Embryonic facial prominence (tissue), 1 donor: ENCODE measurements at regions not wholly inside any gene's neighbourhood (a gene's known extent, or its start where the extent isn't known, plus 50 kb on each side); places are given as distances from the start of the nearest gene placed in this dataset.
"Not testable (repeated sequence)": the region's sequence is repeated elsewhere in the genome, so short reads cannot be mapped to it uniquely, and the experiment has no call there.

Experiments used
- DNase-seq: peaks from one replicate; pipeline ENCODE4 v3.0.0-alpha.2; 2016; ENCODE audit errors: extremely low spot score

DNA sequence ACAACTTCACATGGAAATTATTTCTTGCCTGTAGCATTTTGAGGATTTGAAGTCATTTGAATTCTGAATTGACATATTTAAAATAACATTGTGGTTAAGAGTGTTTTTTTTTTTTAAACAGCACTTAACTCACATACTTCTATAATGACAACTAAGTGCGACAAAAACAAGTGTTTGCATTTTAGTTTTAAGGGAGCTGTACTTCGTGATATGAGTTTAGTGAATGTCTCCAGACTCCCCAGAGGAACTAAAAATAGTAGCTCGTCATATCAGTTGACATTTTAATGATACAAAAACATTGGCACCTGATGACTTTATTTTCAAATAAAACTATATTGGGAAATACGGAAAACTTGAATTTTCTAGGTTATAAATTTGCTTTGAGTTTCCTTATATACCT is 389.6 kb upstream of the MON1B start:
- no peak for DNase-seq

DNA sequence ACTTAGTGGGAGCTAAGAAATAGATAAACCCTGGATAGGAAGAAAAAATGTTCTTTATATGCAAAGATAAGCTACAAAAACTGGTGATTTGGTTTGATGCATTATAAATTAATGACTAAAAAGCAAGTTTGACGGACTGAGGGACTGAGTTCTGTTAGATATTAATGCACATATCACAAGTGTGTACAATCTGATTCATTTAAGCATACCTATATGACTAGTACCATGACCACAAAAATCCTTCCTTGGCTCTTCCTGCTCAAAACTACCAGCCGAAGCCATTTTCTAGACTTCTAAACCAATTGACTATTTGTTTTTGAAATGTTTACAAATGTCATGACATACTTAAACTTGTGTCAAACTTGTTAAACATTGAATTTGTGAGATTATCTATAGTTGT is 374.5 kb upstream of the MON1B start:
- no peak for DNase-seq

DNA sequence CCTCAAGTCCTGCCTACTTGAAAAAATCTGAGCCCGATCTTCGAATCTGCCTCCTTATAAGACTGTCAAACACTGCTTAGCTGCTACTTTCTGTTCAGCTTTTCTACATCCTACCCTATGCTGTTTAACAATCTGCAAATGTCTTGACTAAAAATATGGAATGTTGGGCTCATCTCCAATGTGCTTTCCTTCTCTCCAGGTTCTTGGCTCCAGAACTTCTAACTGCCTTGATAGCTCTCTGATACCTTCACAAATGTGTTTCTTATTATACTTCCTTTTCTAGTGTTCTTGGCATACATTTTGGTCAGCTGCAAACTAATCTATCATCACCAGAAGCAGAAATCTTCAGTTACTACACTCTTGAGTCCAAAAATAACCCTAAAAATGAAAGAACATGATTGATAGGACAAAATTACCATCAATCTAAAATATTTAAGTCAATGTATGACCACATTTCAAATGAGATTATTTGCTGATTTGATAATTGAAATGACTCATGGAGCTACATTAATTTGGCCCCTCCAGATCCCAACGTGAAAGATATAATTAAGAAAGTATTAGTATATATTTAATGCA is 372.3 kb upstream of the MON1B start:
- no peak for DNase-seq

DNA sequence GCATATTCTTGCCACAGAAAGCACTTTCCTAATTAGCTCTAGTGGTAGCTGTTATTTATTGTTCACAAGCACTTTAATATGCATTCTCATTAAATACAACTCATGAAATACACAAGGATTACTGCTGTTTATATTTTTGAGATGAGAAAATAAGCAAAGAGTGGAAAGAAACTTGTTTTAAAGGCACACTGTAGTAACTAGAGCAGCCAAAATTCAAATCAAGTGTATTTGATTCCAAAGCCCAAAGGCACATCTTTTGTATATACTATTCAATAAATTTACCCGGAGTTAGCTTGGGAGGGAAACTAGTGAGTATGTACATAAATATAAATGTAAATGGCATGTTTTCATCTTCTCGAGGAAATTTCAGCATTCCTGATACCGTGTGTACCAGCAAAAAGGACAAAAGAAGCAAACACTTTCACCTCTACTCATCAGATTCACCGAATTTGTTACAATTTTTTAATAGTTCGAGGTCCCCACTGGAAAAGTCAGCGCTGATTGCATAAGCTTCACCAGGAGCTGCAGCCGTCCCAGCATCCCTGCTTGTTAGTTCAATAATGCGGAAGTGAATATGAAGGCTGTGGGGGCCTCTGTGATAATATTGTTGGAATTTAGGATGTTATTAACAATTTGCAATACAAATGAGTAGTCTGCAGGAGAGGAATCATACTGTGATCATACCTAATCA is 371.6 kb upstream of the MON1B start:
- no peak for DNase-seq

DNA sequence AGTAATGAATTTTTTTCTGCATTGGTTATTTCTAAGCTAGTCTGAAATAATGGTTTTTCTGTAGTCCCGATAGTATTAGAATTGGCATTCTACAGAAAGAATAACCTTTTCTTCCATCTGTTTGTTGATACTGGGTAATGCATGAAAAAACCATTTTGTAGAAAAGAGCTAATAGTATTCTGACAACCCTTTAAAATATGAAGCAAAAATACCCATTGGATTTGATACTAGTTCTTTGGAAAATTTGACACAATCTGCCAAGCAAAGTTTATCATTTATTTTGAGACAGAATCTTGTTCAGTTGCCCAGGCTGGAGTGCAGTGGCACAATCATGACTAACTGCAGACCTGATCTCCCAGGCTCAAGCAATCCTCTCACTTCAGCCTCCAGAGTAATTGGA is 366.8 kb upstream of the MON1B start:
- DNase-seq: no peak

DNA sequence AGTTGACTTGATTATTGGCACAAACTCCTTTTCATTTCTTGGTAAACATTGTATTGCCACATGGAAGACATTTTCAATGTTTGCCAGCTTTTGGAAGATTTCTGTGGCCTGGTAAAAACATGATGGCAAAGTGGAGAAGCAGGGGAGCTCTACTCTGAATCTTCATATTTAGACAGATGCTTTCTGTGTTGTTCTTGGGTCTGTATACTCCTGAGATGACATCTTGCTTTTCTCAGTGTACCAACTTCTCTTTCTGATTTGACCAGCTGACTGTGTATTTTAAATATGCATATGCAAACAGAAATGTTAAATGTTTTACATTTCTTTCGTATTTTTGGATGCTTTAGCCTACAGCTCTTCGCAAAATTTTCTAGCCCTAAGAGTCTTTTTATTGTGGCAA is 366.2 kb upstream of the MON1B start:
- no peak for DNase-seq

DNA sequence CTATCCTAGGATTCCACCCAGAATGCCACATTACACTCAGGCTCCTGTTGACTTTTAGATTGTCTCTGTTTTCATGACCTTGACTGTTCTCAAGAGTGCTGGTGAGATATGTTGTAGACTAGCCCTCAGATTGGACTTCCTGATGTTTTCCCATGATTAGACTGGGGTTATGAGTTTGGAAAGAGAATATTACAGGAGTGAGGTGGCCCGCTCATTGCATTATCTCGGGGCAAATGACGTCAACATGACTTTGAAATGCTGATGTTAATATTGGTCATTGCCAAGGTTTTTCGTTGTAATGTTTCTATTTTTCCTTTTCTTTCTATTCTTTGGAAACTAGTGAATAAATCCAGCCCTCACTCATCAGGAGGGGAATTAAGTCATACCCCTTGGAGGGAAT is 355.7 kb upstream of the MON1B start:
- no peak for DNase-seq

DNA sequence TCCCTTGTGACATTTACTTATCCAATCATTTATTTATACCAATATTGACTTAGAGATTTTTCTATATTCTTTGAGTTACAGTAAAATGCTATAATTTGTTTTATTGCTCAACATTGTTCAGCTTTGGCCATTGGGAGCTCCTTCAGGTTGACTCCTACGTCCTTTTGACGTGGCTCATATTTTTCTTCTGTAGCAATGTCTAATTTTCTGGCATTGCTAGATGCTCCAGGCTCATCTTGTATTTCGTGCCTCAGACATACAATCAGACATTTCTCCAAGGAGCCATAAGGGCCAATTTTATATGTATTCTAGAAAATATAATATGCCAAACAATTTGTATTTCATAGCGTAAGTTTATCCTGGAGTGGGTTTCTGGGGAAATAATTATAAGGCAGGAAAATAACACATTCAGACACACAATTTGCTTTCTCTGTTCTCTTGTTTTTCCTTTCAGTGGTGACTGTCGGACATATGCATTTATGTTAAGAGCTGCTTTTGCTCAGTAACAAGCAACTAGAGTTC is 355.1 kb upstream of the MON1B start:
- DNase-seq: no peak

DNA sequence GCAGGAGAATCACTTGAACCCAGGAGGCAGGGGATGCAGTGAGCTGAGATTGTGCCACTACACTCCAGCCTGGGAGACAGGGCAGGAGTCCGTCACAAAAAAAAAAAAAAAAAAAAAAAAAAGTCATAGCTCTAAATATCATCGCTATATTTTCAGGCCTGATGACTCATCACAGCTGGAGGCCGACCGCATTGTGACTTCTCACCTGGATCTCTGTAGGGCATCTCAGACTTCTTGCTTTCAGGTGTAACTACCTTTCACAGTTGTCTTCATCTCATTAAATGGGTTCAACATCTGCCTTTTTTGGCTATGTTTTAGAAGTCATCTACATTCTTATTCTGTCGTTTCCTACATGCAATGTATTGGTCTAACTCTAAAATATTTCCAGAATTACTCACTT is 353.1 kb upstream of the MON1B start:
- DNase-seq: no peak

DNA sequence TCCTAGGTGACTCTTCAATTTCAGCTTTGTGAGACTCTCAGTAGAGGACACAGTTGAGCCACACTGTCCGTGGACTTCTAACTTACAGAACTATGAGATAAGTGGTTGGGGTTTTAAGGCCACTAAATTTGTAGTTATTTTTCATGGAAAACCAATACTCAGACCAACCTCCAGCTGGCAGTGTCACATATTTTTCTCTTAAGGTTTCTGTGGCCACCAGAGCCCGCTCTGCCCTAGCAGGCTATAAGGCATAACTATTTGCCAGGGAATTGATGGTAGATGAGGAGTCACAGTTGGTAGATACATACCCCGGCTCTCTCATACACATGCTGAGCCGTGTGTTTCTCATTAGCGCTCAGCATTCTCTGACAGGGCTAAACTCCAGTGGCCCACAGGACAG is 336.8 kb upstream of the MON1B start:
- DNase-seq: no peak

DNA sequence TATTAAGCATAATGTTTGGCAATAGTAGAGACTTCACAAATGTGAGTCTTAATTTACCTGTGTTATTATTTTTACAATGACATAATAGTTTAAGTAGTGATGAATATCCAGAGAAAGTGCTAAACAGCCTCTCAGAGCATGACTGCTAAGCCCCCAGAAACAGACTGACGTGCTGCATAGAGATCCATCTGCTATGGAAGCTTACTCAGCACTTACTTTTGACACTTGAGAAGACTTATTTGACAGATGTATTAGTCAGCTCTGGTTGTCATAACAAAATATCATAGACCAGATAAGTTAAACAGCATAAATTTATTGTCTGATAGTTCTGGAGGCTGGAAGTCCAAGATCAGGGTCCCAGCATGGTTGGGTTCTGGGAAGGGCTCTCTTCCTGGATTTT is 334.9 kb upstream of the MON1B start:
- DNase-seq: no peak

DNA sequence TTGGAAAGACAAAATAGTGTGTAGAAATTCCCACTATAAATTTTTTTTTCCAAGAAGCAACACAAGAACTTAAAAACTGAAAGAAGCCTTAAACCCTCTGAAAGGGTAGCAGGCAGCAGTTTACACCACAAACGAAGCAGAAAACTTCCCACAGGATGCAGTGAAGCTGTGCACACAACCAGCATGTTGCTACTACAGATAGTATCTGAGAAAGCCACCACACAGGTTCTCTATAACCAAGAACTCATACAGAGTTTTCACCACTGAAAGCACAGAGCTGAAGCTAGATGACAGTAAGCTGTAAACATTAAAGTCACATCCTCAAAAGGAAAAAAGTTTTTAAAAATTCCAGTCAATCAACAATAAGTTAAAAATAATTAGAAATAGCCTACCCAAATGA is 333.6 kb upstream of the MON1B start:
- no peak for DNase-seq

DNA sequence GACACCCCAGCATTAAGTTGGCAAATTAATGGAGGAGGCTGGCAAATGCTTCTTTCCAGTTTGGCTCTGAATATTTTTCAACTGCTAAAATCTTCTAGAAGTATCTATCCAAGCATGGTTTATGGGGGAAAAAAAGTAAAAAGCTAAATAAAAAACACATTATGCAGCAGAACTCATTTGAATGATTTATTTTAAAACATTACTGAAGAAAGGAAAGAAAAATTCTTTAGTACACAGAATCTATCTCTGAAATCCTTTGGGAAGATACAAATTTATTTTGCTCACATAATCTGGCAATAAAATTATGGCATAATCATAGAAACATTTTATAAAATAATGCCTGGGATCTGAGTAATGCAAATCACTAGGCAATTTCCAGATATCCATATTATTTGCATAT is 328.1 kb upstream of the MON1B start:
- no peak for DNase-seq

DNA sequence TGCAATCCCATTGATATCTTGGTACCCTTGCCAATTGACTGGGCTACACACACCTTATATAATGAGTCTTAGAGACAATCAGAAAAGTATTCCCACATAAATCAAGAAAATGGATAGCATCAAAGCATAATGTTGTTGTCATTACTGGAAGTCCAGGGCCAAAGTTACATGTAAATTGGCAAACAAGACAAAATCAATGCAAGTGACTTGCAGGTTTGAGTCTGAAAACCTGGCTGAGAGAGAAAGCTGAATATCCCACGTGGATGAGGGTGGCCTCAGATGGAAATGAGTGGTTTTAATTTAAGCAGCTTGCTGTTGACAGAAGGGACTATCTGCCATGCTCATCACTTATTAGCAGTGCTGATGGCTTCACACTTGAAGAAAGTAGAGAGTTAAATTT is 324.0 kb upstream of the MON1B start:
- DNase-seq: no peak

DNA sequence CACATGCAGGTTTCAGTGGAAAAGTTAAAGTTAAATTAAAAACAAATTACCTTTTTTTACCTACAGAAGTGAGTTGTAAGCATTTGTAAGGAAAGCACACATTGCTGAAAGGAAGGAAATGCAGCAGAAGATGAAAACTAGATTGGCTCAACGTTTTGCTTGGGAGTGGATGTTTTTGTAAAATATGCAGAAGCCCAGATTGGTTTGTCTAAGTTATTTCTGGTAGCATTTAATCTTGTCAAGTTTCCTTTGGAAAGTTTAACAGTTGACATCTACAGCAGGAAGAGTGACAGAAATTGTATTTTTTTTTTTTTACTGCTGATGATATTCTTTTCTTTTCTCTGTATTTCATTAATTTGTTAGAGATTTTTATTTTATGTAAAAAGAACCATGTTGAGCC is 315.1 kb upstream of the MON1B start:
- no peak for DNase-seq

DNA sequence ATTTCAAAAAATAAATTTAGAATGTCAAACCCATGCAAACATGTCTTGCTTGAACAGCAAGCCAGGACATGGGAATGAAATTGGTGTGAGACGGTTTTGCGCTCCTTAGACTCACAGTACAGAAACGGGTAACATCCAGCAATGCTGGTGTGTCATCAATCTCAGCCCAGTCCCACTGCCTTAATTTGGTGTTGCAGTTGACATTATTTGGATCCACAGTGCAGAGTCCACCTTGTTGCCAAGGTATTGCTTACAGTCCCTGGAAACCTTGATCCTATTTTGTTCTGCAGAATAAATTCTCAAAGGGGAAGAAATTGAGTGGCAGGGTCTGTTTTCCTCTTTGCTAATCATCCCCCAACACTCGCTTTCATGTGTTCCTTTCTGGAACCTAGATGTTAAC is 311.6 kb upstream of the MON1B start:
- DNase-seq: no peak

DNA sequence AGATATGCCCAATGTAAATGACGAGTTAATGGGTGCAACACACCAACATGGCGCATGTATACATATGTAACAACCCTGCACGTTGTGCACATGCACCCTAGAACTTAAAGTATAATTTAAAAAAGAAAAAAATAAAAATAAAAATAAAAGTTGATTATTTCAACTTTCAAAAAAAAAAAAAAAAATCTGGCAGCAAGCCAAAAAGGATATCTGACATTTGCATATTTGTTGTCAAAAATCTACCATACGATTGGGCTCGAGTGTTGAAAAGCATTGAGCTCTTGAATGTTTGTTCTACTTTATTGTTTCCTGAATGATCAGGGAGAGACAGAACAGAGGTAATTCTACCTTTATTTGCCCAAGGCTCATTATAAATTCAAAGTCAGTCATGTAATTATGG is 310.5 kb upstream of the MON1B start:
- not testable (repeated sequence) for DNase-seq

DNA sequence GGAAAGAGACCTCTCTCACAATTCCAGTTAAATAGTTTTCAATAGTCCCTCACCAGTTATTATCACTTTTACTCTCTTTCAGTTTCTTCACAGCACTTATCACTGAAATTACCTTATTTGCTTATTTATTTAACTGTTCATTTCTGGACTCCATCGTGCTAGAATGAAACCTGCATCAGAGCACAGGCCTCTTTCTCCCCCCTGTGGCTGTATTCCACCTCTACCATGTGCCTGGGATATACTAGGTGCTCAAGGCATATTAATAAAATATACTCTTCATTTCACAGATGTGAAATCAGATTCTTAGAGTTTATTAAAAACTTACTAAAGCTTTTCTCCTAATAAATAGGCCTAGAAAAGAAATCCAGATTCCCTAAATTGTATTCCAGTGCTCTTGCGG is 308.9 kb upstream of the MON1B start:
- DNase-seq: no peak

DNA sequence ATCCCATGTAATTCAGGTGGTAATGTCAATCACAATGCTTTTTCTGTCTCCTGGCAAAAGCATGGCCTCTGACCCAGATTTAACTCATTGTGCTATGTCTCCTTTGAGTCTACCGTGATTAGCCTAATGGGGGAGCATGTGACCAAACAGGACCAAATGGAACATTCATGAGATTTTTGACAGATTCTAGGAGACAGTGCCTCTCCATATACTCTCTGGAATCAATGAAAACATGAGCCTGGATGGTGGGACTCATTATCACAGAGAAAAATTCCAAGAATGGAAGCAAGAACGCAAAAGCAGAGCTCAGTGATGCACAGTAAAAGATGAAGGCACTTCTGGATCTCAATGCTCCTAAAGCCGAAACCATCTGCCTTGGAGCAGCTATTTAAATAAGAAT is 307.9 kb upstream of the MON1B start:
- no peak for DNase-seq

DNA sequence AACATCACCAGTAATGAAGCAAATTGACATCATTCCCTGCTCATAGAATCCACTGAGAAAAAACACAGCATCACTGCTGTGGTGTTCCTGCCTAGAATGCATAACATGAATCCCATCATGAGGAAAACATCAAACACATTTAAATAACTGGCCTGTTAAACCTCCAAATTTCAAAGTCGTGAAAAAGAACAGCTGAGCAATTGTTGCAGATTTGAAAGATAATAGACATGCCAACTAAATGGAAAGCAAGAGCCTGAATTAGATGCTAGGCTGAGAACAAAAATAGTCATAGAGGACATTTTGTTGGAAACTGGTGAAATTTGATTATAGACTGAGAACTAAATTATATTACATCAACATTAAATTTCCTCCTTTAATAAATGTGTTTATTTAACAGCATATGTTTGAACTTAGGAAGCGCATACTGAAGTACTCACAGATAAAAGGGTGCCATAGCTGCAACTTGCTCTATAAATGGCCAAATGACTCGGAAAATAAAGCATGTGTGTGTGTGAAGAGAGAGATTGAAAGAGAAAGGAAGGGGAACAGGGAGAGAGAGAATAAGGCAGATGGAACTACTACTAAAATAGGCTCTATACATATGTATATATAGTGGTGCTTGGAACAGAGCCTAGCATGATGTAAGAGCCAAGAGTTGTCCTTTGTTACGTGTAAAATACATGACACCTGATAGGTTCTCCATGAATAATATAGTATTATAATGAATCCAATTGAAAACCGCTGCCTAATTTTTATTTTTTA is 305.0 kb upstream of the MON1B start:
- no peak for DNase-seq

DNA sequence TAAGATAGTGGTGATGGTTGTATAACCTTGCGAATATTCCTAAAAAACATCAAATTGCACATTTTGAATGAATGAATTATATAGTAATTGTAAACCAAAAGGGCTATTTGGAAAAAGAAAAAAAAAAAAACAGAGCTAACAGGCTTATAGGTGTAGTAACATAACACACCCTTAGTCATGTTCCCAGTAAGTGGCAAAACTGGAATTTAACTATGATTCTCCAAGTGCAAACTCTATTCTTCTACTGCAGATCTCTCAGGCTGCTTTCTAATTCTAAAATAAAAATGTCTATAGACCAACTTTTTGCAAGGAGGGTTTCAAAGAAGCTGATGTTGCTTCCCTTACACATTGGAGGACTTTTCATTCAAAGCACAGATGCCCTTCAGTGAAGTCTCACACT is 293.2 kb upstream of the MON1B start:
- DNase-seq: no peak

DNA sequence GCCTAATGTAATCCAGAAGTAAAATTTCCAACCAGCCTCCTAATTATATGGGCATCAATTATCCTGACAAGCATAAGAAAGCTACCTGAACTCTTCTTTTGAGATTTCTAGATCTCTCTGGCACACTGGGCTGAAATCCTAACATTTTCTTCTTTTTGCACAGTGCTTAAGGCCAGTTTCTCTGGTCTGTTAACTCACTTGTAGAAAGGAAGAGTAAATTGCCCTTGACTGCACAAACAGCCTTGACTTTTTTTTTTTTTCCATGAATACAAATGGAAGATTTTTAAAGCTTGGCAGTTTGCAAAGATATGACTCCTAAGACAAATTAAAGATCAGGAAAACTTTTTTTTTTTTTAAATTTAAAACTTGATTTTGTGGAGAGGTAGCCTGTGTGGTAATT is 291.2 kb upstream of the MON1B start:
- DNase-seq: no peak
